ENCODE measurements at regions not wholly inside any gene's neighbourhood (a gene's known extent, or its start where the extent isn't known, plus 50 kb on each side); places are given as distances from the start of the nearest gene placed in this dataset.
"Not testable (repeated sequence)": the region's sequence is repeated elsewhere in the genome, so short reads cannot be mapped to it uniquely, and the experiment has no call there.

- DNase-seq (ENCODE audit: low read depth in 2 of 2, low spot score in 1 of 2): no peak
Measured at GRCh38 chr7:69244701-69245100, 353.6 kb upstream of the AUTS2 start.

GRCh38 chr7:69245646-69246045 lies 352.6 kb upstream of the AUTS2 start:
- DNase-seq (ENCODE audit: low read depth in 2 of 2, low spot score in 1 of 2): no peak

DNA sequence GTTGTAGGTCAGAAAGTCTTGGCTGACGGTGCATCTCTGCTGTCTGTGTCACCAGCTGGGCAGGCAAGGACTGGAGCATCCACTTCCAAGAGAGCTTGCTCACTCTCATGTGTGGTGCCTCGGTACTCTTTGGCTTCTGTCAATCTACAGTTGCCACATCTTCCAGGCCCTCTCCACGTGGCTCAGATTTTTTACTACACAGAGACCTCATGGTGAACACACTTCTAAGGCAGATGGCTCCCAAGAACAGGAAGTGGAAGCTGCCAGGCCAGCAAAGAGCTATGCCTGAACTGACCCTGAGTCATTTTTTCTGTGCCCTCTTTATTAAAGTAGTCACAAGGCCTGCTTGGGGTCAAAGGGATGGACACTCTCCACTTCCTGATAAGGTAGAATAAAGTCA lies 351.5 kb upstream of the AUTS2 start:
- no peak for DNase-seq (ENCODE audit: low read depth in 2 of 2, low spot score in 1 of 2)

- DNase-seq (ENCODE audit: low read depth in 2 of 2, low spot score in 1 of 2): not testable (repeated sequence)
Measured at GRCh38 chr7:69248382-69248828, 349.9 kb upstream of the AUTS2 start.

DNA sequence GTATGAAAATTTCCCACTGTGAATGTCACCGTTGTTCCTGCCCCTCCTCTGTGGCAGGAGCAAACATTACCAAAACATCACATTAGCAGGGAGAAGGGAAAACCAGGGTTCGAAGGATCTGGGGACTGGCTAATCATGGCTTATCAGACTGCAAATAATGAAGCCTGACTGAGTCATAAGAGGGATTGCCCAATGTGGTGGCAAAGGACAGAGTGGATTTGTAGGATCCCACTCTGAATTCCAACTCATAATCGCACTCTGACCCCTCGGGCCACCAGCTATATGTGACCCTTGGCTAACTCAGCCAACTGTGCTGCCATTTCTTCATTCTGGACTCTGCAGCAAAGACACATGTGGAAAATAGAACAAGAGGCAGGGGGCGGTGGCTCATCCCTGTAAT lies 347.3 kb upstream of the AUTS2 start:
- DNase-seq (ENCODE audit: low read depth in 2 of 2, low spot score in 1 of 2): no peak

- DNase-seq (ENCODE audit: low read depth in 2 of 2, low spot score in 1 of 2): no peak
Measured at GRCh38 chr7:69254643-69255042, 343.6 kb upstream of the AUTS2 start.

DNA sequence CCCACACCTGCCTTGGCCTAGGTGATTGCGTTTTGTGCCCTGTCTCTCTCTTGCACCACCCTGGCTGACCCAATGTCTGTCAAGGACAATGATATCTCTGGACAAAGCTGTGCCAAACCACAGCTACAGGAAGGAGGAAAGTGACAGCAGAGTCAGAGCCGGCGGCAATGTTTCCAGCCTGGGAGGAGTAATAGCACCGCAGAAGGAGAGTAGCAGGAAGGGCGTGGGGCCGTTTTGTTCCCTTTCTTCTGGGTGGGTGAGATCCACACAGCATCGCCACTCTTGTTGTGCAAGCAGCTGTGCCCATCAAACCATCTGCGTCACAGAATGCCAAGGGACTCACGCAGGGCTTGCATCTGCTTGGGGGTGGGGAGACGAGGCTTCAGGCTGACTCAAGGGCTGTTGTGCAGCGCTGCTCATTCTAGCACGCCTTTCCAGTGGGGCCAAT lies 341.6 kb upstream of the AUTS2 start:
- no peak for DNase-seq (ENCODE audit: low read depth in 2 of 2, low spot score in 1 of 2)

- no peak for DNase-seq (ENCODE audit: low read depth in 2 of 2, low spot score in 1 of 2)
Measured at GRCh38 chr7:69257592-69257991, 340.7 kb upstream of the AUTS2 start.

DNA sequence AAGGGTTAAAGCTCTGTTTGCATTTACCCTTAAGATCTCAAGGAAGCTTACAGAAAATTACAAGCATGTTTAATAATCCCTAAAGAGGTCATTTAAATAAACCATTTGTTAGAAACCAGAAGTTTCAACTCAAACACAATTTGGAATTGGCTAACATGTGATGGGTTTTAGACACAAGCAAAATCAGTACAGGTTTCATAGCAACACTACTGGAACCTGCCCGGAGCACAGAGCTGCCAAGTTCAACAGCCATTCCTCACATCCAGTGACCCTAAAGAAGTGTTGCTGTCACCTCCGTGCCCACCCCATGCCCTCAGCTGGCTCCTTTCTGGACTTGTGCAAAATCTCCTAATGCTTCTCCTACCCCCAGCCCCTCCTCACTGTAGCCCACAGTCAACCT lies 338.8 kb upstream of the AUTS2 start:
- no peak for DNase-seq (ENCODE audit: low read depth in 2 of 2, low spot score in 1 of 2)

DNA sequence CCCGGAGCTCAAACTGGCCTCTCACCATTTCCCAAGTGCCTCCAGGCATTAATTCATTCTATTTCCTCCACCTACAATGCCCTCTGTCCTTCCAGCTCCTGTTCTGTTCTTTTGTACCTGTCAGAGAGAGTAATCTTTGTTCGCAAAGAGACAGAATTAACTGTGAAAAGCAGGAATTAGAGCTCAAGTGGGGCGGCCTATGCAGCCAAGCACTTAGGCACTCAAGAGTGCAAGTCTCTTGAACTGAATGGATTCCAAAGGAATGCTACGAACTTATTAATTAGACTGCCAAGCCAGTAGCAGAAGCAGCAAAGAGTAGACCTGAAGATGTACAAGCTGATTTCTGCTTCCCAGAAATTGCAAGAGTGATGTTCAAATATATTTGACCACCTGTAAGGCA lies 338.3 kb upstream of the AUTS2 start:
- no peak for DNase-seq (ENCODE audit: low read depth in 2 of 2, low spot score in 1 of 2)

- no peak for DNase-seq (ENCODE audit: low read depth in 2 of 2, low spot score in 1 of 2)
Measured at GRCh38 chr7:69263550-69263949, 334.7 kb upstream of the AUTS2 start.

- DNase-seq (ENCODE audit: low read depth in 2 of 2, low spot score in 1 of 2): no peak
Measured at GRCh38 chr7:69269806-69270205, 328.5 kb upstream of the AUTS2 start.

- DNase-seq (ENCODE audit: low read depth in 2 of 2, low spot score in 1 of 2): no peak
Measured at GRCh38 chr7:69272101-69272500, 326.2 kb upstream of the AUTS2 start.

GRCh38 chr7:69276011-69276729 lies 322.1 kb upstream of the AUTS2 start:
- no peak for DNase-seq (ENCODE audit: low read depth in 2 of 2, low spot score in 1 of 2)

DNA sequence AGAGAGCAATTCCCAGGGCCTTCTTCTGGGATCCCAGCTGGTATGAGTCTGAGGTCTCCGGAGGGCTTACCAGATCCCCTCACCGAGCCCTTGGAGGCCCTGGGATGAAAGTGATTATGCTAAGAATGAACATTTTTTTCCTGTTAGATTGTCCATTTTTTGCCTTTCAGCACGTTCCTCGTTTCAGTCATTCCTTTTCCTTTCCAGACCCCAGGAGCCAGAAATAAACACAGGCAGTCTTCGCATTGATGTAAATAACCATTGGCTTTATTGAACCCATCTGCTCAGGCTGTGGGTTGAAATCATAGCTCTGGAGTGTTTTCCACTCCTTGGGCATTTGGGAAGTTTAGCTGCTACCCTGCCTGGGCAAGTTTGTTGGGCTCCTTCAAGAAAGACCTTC lies 320.9 kb upstream of the AUTS2 start:
- DNase-seq (ENCODE audit: low read depth in 2 of 2, low spot score in 1 of 2): no peak

DNA sequence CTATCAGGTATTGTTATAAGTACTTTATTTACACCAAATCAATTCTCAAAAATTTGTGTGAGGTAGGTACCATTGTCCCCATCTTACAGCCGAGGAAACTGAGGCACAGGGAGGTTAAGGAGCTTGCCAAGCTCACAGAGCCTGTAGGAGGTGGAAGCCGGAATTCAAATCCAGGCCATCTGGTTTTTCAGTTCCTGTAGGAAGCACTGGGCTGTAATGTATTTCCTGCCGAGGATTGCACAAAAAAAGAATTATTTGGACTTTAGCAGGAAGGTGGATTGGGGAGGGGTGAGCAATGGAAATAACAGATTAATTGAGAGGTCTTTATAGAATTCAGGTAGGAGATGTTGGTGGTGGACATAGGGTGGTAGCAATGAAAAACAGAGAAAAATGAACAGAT lies 315.3 kb upstream of the AUTS2 start:
- DNase-seq (ENCODE audit: low read depth in 2 of 2, low spot score in 1 of 2): no peak

DNA sequence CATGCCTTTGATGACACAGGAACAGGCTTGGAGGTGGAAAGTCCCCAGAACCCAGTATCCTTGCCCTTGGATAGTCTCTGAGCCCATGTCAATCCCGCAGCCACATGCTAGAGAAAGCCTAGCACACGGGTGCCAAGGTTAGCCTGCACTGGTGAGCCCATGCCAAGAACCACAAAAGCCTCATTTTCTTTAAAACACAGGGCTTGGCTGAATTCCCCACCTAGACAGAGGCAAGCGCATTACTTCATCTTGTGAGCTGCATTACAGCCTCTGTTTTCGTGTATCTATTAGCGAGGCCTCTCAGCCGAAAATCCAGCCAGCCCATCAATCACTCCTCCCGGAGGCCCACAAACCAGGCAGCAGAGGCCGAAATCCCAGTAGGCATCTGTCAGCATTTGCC lies 314.9 kb upstream of the AUTS2 start:
- DNase-seq (ENCODE audit: low read depth in 2 of 2, low spot score in 1 of 2): no peak

- DNase-seq (ENCODE audit: low read depth in 2 of 2, low spot score in 1 of 2): no peak
Measured at GRCh38 chr7:69285854-69286253, 312.4 kb upstream of the AUTS2 start.

DNA sequence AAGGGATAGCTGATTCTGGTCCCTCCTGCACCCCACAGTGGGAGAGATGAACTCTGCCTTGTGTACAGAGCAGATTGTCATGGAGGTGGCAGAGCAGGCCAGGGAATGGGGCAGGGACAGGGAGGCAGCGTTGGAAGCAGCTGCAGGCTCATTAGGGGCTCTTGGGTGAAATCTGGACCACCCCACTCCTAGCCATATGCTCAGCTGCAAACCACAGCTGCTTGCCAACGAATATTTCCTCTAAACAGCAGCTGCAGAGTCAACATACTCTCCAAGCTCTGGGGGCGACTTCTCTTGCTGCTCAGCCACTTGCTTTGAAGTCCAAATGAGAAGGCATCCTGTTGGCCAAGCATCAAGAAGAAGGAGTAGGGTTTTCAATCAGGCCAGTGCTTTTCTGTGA lies 302.3 kb upstream of the AUTS2 start:
- no peak for DNase-seq (ENCODE audit: low read depth in 2 of 2, low spot score in 1 of 2)

GRCh38 chr7:69301253-69301652 lies 297.0 kb upstream of the AUTS2 start:
- DNase-seq (ENCODE audit: low read depth in 2 of 2, low spot score in 1 of 2): no peak

DNA sequence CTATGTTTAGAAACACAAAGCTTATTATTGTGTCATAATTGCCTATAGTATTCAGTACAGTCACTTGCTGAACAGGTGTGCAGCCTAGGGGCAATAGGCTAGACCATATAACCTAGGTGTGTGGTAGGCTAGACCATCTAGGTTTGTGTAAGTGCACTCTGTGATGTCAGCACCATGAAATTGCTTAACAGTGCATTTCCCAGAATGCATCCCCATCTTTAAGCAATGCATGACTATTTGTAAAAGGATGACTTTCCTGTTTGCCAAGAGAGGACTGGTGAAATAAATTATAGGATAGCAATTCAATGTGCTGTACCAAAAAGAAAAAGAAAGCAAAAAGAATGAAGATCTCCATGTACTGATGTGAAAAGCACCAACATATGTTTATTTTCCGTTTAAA lies 288.7 kb upstream of the AUTS2 start:
- DNase-seq (ENCODE audit: low read depth in 2 of 2, low spot score in 1 of 2): no peak

DNA sequence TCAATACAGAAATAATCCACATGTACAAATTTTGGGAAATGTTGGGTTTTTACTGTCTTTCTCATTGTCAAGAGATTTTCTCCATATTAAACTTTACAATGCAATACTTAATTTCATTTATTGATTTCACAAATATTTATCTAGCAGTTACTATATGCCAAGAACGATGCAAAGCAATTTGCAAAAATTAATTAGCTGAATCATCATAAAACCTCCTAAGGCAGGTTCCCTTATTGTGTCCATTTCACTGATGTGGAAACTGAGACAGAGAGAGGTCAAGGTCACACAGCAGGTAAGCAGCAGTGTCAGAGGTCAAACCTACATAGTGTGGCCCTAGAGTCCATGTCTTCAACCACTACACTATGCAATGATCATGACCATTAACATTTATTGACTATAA lies 286.8 kb upstream of the AUTS2 start:
- no peak for DNase-seq (ENCODE audit: low read depth in 2 of 2, low spot score in 1 of 2)

GRCh38 chr7:69313852-69314251 lies 284.4 kb upstream of the AUTS2 start:
- not testable (repeated sequence) for DNase-seq (ENCODE audit: low read depth in 2 of 2, low spot score in 1 of 2)
